ENCODE measurements at regions not wholly inside any gene's neighbourhood (a gene's known extent, or its start where the extent isn't known, plus 50 kb on each side); places are given as distances from the start of the nearest gene placed in this dataset.

GRCh38 chr5:164545507-164545906 lies 1040.1 kb downstream of the MAT2B start:
- no peak overlapping the region for H3K4me3 ChIP-seq (ENCODE audit: low read depth, low read length)
- DNase-seq (ENCODE audit: low read depth) = no peak
- TF ChIP-seq CTCF (IDR thresholded peaks at IDR 0.05; ENCODE audit: low read depth, low read length, missing control alignments) = no peak

- H3K4me3 ChIP-seq (ENCODE audit: low read depth, low read length) = no peak overlapping the region
- TF ChIP-seq CTCF (IDR thresholded peaks at IDR 0.05; ENCODE audit: low read depth, low read length, missing control alignments) = no peak
- no peak for DNase-seq (ENCODE audit: low read depth)
Measured at GRCh38 chr5:164553851-164554250, 1048.4 kb downstream of the MAT2B start.

- H3K4me3 ChIP-seq (ENCODE audit: low read depth, low read length) = no peak overlapping the region
- no peak for TF ChIP-seq CTCF (IDR thresholded peaks at IDR 0.05; ENCODE audit: low read depth, low read length, missing control alignments)
- no peak for DNase-seq (ENCODE audit: low read depth)
Measured at GRCh38 chr5:164555809-164556208, 1050.4 kb downstream of the MAT2B start.

GRCh38 chr5:164560216-164560615 lies 1054.8 kb downstream of the MAT2B start:
- no peak for TF ChIP-seq CTCF (IDR thresholded peaks at IDR 0.05; ENCODE audit: low read depth, low read length, missing control alignments)
- H3K4me3 ChIP-seq (ENCODE audit: low read depth, low read length) = no peak overlapping the region
- no peak for DNase-seq (ENCODE audit: low read depth)

GRCh38 chr5:164561933-164562872 lies 1056.8 kb downstream of the MAT2B start:
- no peak overlapping the region for H3K4me3 ChIP-seq (ENCODE audit: low read depth, low read length)
- no peak for DNase-seq (ENCODE audit: low read depth)
- TF ChIP-seq CTCF (IDR thresholded peaks at IDR 0.05; ENCODE audit: low read depth, low read length, missing control alignments) = no peak

- DNase-seq (ENCODE audit: low read depth) = no peak
- TF ChIP-seq CTCF (IDR thresholded peaks at IDR 0.05; ENCODE audit: low read depth, low read length, missing control alignments) = no peak
- H3K4me3 ChIP-seq (ENCODE audit: low read depth, low read length) = no peak overlapping the region
Measured at GRCh38 chr5:164563370-164563769, 1058.0 kb downstream of the MAT2B start.

GRCh38 chr5:164573397-164573796 lies 1068.0 kb downstream of the MAT2B start:
- H3K4me3 ChIP-seq (ENCODE audit: low read depth, low read length) = no peak overlapping the region
- no peak for TF ChIP-seq CTCF (IDR thresholded peaks at IDR 0.05; ENCODE audit: low read depth, low read length, missing control alignments)
- DNase-seq (ENCODE audit: low read depth) = no peak

Measured in GM12864 (cell line).